GM12865 (cell line): ENCODE measurements at regions not wholly inside any gene's neighbourhood (a gene's known extent, or its start where the extent isn't known, plus 50 kb on each side); places are given as distances from the start of the nearest gene placed in this dataset.
"Not testable (repeated sequence)": the region's sequence is repeated elsewhere in the genome, so short reads cannot be mapped to it uniquely, and the experiment has no call there.

Experiments used
- DNase-seq: peaks from one replicate; pipeline ENCODE4 v3.0.0; 2010; ENCODE audit warnings: low read depth
- H3K4me3 ChIP-seq: 2 replicates; pipeline ENCODE4 v1.5.1; 2011; ENCODE audit warnings: mild to moderate bottlenecking, low read depth, low read length, control low read depth
- TF ChIP-seq, protein P1 (sequence below): IDR thresholded peaks from 2 replicates; pipeline ENCODE4 v1.5.1; 2011; ENCODE audit warnings: low read length, control low read depth, low read depth, inconsistent platforms; ENCODE audit not compliant: insufficient read depth; ENCODE audit errors: missing control alignments

DNA sequence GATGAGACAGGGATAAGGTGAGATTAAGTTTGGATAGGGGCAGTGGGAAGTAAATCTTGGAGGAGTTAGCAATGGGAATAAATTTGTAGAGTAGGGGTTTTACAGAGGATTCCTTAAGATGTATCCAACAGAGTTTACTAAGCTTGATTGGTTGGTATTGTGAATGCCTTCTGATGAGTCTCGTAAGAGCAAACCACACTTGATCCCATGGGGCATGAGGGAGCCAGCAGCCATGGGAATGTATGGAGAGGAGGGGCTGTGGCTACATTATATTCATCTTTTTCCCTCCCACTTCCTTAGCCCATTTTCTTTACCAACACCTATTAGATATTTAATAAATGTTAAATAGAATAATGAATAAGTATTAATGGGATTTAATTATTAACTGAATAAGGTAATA, 126.6 kb upstream of the NDST3 start:
- TF ChIP-seq, protein P1, sequence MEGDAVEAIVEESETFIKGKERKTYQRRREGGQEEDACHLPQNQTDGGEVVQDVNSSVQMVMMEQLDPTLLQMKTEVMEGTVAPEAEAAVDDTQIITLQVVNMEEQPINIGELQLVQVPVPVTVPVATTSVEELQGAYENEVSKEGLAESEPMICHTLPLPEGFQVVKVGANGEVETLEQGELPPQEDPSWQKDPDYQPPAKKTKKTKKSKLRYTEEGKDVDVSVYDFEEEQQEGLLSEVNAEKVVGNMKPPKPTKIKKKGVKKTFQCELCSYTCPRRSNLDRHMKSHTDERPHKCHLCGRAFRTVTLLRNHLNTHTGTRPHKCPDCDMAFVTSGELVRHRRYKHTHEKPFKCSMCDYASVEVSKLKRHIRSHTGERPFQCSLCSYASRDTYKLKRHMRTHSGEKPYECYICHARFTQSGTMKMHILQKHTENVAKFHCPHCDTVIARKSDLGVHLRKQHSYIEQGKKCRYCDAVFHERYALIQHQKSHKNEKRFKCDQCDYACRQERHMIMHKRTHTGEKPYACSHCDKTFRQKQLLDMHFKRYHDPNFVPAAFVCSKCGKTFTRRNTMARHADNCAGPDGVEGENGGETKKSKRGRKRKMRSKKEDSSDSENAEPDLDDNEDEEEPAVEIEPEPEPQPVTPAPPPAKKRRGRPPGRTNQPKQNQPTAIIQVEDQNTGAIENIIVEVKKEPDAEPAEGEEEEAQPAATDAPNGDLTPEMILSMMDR: no peak
- no peak for DNase-seq
- H3K4me3 ChIP-seq: no peak overlapping the region

DNA sequence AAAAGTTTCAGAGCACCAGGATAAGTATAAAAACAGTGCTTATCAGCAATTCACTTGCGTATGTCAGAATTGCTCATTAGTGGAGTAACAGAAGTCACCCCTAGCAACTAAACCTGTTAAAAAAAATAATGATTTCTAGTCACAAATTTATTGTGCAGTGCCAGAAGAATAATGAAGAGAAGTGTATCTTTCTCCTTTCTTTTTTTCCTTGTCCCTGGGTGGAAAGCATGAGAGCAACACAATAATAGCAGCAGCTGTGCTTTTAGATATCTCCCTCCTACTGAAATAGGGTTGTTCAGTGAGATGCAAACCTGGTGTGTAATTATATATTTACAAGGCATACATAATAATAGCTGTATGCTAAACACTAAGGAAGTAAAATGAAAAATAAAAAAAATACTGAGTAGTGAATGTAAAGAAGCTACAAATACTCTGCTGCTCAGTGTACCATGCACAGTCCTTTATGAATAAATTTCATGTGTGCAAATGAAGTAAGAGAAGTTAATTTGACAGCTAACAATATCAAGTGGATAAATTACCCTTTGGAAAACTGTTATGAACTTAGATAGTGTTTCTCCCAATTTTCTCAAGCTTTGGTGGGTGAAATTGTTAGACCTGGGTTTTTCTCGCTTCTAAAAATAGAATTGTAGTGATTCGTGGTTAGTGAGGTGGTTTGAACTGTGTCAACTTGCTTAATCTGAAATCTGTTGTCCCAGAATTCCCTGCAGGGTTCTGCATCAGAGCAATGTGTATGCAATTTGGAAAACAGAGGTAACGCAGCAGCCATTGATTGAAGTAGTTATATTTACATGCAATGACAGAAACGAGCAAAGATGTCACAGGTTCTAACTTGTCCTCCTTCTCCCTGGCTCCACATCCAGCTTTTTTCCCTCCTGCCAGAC, 125.7 kb upstream of the NDST3 start:
- TF ChIP-seq, protein P1: no peak
- no peak for DNase-seq
- H3K4me3 ChIP-seq: no peak overlapping the region

DNA sequence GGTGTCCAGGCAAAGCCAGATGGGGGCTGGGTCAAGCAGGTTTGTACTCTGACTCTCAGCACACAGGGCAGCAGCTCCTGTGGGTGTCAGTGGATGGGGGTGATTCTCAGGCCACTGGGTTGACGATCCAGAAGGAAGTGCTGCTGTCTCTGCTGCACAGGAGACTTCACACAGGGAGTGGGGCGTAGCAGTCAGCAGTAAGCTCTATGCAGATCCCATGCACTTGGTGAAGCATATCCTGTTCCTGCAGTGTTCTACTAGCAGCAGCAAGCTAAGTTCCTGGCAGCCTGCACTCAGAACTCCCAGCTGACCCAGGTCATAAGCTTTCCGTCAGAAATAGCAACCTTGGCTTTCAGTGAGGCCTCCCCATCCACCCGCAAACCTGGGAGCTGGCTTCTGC, 117.6 kb upstream of the NDST3 start:
- TF ChIP-seq, protein P1: no peak
- H3K4me3 ChIP-seq: no peak overlapping the region
- DNase-seq: no peak

DNA sequence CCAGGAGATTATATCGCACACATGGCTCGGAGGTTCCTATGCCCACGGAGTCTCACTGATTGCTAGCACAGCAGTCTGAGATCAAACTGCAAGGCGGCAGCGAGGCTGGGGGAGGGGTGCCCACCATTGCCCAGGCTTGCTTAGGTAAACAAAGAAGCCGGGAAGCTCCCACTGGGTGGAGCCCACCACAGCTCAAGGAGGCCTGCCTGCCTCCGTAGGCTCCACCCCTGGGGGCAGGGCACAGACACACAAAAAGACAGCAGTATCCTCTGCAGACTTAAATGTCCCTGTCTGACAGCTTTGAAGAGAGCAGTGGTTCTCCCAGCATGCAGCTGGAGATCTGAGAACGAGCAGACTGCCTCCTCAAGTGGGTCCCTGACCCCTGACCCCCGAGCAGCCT, 112.0 kb upstream of the NDST3 start:
- H3K4me3 ChIP-seq, DNase-seq: not testable (repeated sequence)

DNA sequence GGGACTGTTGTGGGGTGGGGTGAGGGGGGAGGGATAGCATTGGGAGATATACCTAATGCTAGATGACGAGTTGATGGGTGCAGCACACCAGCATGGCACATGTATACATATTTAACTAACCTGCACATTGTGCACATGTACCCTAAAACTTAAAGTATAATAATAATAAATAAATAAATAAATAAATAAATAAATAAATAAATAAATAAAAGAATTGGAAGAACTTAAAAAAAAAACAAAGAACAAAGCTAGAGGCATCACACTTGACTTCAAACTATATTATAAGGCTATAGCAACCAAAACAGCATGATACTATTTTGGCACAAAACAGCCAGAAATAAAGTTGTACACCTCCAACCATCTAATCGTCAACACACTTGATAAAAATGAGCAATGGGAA, 106.5 kb upstream of the NDST3 start:
- H3K4me3 ChIP-seq, DNase-seq: not testable (repeated sequence)

DNA sequence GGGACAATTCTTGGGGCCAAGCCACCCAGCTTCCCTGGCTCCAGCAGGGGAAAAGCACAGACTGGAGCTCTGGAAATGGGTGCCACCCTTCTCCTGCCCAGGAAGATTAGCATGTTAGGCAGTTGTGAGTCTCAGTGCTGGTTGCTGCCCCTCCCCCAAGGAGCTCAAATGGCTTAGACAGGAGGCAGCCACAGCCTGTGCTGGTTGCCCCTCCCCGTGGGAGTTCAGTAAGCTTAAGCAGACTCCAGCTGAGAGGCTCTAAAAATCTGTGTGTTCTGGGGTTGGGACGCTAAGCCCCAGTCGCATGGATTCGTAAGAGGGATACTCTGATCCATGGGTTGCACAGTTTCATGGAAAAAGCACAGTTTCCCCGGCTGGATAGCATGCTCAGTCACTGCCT, 92.7 kb upstream of the NDST3 start:
- no peak for DNase-seq
- TF ChIP-seq, protein P1: no peak
- no peak overlapping the region for H3K4me3 ChIP-seq

DNA sequence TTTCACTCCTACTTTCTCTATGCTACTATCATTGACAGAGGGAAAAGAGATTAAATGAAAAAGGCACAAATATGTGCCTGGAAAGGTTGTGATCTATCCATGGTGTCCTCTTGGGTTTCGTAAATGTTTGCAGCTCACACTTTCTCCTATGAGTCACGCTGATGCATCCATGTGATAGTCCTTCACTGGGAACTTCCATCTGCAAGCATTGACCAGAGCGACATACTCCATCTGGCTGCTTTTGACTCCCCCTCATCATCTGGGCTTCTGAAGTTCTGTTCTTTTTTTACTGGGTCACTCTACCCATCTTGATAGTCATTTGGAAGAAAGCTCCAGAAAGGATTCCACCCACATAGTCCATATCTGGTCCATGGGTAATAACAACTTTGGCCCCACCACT, 84.7 kb upstream of the NDST3 start:
- no peak overlapping the region for H3K4me3 ChIP-seq
- no peak for DNase-seq
- TF ChIP-seq, protein P1: no peak

DNA sequence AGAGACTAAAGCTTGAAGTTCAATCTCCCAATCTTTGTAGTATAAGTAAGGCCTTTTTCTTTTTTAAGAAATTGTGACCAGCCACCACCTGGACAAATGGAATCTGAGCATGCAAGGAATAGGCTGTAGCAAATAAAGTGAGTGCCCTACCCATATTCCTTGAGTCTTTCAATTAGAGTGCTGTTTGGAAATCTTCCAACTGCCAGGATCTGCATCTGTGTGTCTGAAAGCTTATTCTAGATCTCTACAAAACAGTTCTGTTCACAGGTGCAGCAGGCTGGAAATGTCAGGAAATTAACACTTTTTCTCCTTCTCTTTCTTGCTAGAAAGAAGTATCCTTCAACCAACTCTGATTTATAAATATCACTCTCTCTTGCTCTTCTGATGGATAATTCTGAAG, 76.7 kb upstream of the NDST3 start:
- no peak for DNase-seq
- TF ChIP-seq, protein P1: no peak
- no peak overlapping the region for H3K4me3 ChIP-seq
